NCI-H2107 treated with DMSO at 0.1 percent for 48 hours (cell line): ENCODE measurements at regions not wholly inside any gene's neighbourhood (a gene's known extent, or its start where the extent isn't known, plus 50 kb on each side); places are given as distances from the start of the nearest gene placed in this dataset.

Source experiments
- DNase-seq: peaks from one replicate; lab custom pipeline; 2025; ENCODE audit not compliant: unreplicated experiment; lab: John Stamatoyannopoulos, UW

DNA sequence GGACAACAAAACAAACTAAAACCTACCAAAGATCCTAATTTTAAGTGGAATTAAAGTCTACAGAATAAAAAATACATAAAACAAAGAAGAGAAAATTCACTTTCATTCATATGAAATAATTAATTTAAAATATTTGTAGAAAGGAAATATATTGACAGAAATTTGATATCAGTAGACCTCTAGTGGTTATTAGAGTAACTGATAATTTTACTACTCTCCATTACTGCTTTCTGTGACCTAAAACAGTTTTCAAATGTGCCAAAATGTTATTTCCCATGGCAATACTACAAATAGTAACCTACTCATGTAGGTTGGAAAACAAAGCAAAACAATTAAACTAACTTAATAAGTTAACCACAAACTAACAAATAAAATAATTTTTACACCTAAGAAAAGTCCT is 147.1 kb downstream of the NOL4 start:
- DNase-seq, result no peak

DNA sequence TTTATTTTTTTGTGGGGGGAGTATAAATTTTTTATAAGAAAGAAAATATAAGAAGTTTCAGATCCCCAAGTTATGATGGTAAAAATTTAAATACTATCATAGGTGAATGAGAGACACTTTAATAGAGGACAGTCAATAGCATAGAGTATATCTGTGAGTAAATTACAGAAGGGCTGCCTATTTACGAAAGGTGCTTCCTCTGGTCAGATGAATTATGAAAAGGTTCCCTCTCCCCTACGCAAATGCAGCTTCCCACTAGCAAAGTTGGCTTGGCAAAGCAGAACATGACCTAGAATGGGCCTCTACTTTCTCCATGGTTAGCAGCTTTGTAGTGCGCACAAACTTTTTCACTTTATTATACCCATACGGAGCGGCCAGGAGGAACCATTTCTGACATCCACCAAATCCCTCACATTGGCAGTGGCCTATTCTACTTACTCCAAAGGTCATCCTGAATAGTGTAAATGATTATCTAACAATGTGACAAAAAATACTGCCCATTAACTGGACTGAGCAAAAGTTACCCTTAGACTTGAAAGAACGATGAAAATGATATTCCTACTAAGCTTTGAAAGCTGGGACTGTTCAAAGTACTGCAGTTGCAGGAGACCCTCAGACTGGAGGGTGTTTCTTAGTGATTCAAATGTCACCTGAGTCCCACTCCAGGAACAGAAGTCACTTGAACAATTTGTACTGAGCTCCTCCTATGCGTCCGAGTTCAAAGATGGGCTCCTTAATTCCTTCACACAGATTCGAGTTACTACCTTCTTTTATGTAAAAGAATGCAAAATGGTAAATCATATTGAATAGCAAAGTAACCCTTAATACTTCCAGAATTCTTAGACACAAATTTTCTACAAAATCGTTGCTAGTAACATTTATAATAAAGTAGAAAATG is 148.5 kb downstream of the NOL4 start:
- no peak for DNase-seq

DNA sequence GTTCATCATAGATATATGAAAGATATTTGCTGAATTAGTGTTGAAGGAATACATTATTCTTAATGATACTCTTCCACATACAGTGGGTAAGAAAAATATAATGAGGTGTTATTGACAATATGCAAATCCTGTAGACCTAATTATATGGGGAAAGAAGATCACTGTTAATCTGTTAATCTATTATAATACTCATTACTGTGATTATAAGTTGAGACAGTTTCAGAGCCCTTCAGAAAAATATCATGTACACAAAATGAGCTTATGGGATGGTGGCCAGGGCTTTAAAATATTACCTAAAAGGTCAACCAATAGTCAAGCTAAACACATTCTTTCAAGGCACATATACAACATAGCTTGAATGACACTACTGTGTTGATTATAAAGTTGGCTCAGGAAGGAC is 163.5 kb downstream of the NOL4 start:
- DNase-seq, result no peak

DNA sequence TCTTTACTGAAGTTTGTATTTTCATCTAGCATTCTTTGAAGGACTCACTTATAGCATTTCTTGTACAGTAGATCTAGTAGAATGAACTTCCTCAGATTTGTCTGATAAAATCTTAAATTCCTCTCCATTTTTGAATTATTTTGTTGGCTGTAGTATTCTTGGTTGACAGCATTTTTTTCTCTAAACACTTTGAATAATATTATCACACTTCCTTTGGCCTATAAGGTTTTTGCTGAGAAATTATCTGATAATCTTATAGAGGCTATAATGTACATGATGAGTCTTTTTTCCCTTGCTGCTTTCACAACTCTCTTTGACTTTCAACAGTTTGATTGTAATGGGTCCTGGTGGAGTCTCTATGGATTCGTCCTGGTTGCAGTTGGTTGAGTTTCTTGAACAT is 169.5 kb downstream of the NOL4 start:
- no peak for DNase-seq

DNA sequence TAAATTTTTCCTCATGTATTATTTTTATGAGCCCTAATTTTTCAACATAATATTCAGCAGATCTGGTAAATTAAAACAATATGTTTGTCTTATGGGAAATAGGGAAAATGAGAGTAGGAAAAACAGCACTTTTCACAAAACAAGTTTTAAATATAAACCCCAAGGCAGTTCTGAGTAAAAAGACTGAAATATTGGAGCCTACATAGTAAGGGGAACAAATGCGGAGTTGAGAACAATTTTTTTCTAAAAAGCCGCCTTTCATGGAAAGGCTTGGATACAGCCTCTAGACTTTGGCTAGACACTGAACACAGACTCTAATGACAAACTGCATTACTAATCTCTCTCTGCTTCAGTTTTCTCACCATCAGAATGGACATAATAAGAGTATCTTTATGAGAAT is 174.1 kb downstream of the NOL4 start:
- DNase-seq, result no peak

DNA sequence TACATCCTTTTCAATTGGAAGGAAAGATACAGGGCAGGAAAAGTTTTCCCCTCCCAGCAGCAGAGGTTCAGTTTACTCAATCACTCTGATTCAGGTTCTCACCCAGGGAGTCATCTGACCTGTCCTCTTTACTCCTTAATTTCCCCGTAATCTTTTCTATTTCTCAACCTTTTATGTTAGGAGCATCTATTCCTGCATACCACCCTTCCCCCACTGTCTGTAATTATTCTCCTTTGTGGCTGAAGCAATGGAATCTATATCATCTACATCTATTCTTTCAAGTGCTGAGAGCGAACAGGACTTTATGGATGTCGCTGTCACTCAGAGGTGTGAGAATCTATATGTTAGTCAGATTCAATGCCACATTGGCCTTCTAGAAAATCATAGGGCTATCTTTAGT is 175.2 kb downstream of the NOL4 start:
- no peak for DNase-seq

DNA sequence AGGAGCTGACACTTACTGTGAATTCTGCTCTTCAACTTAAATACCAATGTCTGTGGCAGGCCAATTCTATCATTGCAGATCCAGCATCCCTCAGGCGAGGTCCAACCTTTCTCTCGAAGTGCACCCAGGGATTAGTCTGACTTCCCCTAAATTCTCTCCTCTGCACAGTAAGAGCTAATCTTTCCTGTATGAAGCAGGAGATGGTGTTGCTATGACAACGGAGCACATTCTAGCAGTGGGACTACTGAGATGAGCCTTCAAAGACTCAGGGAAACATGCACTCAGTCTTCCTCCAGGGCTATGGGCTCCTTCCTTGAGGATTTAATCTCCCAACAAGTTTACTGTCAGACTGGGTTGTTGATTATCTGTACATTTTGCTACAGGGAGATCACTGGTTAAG is 176.3 kb downstream of the NOL4 start:
- no peak for DNase-seq

DNA sequence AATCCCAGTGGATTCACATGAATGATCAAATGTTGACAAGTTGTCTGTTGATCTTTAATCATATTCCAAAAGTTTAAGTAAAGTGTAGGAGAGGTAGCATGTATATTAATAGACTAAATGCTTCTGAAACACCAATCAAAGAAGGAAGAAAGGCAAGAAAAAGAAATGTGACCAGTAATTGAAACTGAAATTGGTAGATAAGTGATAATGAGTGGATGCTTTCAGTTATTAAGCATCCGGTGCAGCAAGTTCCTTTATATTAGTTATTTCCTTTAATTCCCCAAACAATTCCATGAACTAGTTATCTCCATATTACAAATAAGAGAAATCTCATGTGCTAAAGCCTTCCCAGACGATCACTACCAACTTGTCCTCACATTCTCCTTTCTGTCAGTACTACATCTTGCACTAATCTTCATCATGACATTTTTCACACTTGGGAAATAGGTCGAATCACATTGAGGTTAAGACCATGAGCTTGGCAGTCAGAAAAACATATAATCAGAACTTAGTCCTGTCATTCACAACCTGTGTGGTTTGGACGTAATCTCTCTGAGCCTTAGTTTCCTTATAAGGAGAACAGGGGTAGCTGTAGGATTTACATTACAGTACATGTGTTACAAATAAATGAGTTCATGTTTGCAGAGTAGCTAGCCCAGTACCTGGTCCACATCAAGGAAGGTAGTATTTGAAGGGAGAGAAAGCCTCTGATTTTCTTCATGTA is 182.1 kb downstream of the NOL4 start:
- no peak for DNase-seq

DNA sequence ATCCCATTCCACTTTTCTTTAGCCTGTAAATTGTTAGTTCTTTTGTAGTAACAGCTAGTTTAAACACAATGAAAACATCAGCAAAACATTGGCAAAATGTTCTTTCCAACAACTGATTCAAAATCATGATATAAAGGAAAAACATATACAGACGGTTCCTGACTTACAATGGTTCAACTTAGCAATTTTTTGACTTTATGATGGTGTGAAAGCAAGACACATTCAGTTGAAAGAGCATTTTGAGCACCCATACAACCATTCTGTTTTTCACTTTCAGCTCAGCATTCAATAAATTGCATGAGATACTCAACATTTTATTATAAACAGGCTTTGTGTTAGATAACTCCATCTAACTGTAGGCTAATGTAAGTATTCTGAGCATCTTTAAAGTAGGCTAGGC is 185.1 kb downstream of the NOL4 start:
- DNase-seq, result no peak

DNA sequence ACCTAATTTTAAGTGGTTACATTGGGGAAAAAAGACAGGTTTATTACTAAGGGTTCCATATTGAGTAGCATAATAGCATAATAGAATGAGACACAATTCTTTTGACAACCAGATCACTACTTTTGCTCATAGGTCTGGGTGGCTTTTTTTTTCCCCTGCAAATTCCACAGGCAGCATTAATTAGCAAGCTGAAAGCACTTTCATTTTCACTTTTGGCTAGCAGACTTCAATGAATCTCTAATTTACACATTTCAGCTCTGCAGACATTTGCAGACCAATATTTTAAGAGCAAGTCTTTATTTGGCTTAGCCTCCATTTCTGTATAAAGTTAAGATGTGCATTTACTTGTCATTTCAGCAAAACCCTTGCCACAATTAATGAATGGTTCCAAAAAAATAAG is 185.5 kb downstream of the NOL4 start:
- DNase-seq, result no peak

DNA sequence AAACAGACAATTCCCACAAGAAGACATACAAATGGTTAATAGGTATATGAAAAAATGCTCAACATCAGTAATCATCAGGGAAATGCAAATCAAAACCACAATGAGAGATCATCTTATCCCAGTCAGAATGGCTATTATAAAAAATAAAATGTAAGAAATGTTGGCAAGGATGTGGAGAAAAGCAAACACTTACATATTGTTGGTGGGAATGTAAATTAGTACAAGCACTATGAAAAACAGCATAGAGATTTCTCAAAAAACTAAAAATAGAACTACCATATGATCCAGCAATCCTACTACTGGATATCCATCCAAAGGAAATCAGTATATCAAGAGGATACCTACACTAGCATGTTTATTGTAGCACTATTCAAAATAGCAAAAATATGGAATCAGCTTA is 186.6 kb downstream of the NOL4 start:
- DNase-seq, result no peak

DNA sequence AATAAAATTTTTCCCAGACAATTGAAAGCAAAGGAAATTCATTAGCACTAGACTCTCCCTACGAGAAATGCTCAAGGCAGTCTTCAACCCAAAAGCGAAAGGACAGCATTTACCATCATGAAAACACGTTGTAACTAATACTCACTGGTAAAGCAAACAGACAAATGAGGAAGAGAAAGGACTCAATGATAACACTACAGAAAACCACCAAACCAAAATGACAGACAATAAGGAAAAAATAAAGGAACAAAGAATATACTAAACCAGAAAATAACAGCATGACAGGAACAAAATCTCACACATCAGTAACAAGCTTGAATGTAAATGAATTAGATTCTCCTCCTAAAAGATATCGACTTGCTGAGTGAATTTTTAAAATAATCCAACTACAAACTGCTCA is 190.7 kb downstream of the NOL4 start:
- DNase-seq, result no peak

DNA sequence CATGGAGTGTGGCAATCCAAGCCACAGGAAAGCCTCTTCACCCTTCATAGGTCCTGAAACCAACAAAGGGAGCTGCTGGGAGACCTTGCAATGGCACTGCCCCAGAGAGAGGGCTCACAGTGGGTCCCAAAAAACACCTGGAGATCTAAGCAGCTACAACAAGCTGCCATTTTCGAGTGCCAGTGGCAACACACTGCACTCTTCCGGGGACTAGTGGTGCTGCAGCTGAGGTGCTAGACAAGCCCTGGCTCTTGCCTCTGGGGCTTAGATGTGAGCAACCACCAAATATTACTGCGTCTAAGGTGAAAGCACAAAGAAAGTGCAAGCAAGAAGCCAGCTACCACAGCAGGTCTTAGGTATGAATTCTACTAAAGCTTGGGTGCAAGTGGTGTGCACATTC is 192.9 kb downstream of the NOL4 start:
- DNase-seq, result no peak

DNA sequence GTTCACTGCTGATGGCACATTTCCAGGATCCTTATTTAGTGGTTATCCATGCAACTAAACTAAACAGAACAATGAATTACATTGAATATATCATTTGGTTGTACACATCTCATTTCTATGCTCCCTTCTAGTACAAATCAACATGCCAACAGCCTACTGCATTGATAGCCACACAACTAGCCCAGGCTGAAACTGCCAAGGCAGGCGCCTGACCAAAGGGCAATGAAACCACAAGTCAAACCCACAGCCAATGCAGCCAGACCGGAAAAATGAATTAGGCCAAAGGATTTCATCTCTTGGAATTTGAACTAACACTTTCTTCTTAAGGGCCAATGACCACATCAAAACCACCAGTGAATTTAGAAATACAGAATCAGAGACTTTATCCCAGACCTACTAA is 196.4 kb downstream of the NOL4 start:
- no peak for DNase-seq

DNA sequence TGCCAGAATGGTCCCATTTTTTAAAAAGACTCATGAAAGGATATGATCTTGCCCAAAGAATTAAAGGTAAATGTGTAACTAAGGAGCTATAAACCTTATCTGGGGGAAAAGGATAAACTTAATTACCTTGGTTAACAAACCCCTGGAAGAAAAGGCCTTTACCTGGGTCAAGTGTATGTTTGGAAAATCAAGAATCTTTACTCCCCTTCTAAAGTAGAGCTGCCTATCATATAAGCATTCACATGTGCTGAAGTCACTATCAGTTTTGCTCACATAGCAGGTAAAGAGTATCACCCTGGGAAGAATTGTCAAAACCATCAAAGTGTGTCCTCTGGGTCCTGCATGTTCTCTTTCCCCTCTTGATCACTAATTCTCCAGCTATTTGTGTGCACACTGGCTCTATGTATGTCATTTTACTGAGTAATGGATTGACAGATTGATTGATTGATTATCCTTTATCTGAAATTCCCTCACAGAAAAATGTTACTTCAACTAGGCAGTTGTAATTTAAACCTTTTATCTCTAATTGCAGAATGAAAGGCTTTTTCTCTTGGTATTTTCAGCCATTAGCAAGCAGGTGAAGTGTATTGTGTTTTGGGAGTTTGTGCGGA is 199.4 kb downstream of the NOL4 start:
- no peak for DNase-seq

DNA sequence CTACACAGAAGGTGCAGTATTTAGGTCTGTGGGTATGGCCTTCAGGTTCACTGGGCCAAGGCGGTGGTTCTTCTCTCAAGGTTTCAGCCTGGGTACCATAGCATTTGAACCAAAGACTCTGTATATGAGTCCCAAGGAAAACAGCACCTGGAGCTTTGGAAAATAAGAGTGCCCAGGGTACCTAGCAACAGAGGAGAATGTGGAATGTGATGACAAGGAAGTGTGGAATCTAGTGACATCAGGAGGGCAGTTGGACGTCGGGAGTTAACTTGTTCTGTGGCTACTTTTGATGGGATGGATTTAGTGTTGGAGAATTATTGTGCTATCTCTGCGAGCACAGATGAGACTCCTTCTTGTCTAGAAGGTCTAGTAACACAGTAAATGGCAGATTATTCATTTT is 201.2 kb downstream of the NOL4 start:
- no peak for DNase-seq

DNA sequence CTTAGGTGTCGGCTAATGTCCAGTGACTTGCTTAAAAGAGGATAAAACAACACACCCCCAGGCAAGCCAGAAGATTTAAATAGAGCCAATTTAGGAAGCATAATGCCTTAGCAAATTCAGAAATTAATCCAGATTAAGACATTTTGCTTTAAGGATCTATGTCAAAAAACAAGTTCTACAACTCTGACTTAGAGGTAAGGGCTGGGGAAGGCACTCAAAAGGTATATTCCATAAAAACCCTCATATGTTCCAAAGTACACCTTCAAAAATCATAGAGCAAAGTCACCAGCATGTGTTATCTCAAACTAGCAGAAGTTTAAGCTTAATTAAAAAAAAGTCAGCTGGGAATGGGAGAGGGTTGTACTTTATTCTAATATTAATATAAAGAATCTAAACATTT is 206.4 kb downstream of the NOL4 start:
- DNase-seq, result no peak

DNA sequence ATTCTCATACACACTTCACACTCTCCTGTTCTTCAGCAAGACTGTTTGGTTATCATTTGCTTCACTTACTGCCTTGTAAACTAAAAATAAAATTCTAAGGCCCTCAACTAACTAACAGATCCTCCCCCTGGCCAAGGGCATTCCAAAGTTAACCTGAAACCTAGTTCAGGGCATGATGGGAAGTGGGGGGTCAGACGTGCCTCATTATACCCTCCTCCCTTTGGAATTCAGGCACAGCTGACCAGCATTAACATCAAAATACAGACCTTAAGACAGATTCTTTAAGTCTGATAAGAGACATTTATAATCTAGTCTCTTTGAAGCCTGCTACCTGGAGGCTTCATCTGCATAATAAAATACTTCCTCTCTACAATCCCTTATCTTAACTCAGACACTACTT is 221.0 kb downstream of the NOL4 start:
- no peak for DNase-seq

DNA sequence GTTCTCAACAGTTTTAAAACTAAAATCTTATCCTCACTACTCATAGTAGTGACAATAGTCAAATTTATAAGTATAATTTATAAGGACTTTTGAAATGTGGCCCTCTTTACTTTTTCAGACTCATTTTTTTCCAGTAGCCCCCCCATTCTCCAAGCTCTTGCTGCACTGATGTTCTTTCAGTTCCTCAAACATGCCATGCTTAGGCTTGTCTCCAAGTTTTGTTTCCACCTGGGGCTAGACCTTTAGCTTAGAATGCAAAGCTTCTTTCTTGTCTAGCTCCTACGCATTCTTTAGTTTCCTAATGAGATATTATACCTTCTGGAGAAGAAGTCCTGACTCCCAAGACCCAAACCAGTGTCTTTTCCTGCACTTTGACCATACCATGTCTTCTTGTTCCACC is 222.6 kb downstream of the NOL4 start:
- no peak for DNase-seq

DNA sequence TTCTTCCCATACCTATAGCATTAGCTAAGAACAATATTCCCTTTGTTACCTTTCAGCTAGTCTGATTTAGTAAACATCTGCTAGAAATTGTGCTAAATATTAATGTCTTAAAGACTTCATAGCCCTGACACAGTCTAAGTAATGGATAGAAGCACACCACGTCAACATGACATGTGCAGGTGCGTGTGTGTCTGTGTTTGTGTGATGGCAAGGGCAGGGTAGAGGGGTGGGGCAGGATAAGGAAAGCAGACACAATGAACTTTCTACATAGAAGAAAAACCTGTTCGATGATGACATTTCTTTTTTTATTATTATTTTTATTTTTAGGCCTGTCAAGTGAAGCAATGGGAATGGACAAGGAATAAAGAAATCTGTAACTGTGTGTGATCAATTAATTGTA is 223.3 kb downstream of the NOL4 start:
- DNase-seq, result no peak

DNA sequence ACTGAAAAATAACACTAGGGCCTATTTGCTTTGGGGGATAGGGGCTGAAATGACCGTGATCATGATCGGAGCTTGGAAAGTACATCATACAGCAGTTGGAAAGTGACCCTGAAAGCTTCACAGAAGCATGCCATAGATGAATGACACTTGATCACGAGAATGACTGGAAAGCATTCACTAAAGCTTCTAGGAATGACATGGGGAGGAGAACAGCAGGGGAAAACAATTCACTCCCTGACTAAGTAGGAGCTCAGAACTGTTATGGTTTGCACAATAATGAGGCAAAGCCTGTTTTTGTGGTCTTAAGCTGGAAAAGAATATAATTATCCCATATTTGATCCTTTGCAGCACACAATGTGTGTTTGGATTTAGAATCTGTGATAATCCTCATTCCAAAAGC is 237.5 kb downstream of the NOL4 start:
- no peak for DNase-seq

DNA sequence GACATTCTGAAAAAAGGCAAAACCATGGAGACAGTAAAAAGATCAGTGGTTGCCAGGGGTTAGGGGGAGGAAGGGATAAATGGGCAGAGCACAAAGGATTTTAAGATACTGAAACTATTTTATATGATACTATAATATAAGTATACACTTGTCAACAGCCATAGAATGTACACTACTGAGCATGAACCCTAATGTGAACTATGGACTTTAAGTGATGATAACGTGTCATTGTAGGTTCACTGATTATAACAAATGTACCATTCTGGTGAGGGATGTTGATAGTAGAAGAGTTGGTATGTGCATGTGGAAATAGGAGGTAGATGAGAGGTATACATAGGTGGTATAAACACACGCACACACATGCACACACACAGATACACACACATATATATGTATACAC is 241.6 kb downstream of the NOL4 start:
- DNase-seq, result no peak
